ENCODE measurements at regions not wholly inside any gene's neighbourhood (a gene's known extent, or its start where the extent isn't known, plus 50 kb on each side); places are given as distances from the start of the nearest gene placed in this dataset.
"Not testable (repeated sequence)": the region's sequence is repeated elsewhere in the genome, so short reads cannot be mapped to it uniquely, and the experiment has no call there.

DNA sequence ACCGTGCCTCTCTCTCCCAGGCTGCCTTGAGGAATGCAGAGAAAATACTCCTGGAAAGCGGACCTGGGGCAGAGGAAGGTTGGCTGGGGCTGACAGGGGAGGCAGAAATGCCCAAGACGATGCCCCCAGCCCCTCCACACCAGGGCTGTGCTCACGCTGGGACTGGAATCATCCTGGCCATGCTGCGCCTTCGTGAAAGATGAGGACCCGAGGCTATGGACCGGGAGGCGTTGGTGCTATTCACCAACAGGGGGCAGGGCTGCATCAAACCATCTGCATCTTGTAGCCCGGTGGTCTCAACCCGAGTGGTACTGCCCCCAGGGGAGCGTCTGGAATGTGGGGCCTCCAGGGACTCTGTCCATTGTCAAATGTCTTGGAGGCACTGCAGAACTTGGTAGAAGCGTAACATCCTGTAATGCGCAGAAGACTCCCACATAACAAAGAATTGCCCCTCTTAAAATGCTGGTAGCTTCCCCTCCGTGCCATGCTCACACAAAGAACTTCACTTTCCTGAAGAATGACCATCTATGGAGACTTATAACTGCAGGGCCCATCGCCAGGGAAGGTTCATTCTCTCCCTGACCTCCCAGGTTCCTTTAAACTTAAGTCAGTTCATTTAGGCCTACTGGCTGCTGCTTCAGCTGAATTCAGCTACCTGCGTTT, 251.2 kb downstream of the RRAGC start:
- no peak for DNase-seq

DNA sequence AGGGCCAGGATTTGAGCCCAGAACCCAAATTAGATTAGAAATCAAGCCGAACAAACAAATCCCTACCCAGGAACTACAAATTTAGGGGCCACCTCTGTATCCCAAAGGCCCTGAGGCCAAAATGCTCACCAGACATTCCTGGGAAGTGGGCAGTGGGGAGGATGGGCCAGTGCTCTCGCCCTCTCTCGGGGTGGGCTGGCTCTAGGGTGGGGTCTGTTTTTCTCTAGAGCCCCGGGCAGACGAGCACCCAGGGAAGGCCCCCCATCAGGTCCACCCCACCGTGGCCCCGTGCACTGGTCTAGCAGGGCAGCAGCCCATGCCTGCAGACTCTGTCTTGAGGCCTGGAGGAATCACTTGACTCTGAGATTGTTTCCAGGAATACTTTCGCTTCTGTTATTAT, 252.0 kb downstream of the RRAGC start:
- no peak for DNase-seq

DNA sequence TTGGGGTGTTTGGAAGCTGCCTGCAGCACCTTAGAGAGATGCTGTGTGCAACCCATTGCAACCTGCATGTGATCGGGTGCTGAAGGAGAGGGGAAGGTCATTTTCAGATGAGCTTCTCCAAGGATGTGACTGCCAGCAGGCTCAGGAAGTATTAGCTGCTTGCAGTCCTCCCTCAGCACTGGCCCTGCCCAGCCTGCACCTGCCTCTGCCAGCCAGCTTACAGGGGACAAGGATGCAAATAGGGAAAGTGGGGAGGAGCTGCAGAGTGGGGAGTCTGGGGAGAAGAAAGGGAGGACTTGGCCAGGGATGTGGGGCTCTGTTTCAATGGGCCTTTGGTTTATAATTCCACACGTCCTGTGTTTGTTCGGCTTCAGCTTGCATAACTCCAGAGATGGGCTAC, 254.5 kb downstream of the RRAGC start:
- no peak for DNase-seq

DNA sequence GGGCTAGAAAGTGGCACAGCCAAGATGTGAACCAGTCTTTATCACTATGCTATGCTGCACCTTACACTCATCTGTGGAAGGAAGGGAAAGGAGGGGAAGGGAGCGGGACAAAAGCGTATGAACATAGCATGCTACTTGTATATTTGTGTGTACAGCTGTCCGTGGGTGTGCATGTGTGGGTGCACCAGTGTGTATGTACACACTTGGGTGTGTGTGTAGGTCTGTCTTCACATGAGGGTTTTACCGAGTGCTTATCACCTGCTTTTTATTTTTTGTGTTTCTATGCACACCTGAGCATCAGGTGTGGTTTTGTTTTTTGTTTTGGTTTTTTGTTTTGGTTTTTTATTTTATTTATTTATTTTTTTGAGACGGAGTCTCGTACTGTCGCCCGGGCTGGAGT, 255.7 kb downstream of the RRAGC start:
- no peak for DNase-seq

DNA sequence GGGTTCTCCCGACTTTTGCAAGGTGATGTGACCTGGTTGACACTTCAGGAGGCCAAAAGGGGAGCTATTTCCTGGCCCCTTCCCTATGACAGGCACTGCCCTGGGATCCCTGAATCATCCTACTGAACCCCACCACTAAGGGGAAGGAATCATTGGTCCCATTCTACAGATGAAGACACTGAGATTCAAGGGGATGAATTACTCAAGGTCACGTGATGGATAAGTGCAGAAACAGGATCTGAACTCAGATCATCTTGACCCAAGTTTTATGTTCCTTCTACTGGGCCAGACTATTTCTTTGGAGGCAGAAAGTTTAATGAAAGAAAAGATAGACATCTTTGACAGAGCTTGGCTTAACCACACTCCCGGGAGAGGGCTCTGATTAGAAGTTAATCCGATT, 258.7 kb downstream of the RRAGC start:
- no peak for DNase-seq

DNA sequence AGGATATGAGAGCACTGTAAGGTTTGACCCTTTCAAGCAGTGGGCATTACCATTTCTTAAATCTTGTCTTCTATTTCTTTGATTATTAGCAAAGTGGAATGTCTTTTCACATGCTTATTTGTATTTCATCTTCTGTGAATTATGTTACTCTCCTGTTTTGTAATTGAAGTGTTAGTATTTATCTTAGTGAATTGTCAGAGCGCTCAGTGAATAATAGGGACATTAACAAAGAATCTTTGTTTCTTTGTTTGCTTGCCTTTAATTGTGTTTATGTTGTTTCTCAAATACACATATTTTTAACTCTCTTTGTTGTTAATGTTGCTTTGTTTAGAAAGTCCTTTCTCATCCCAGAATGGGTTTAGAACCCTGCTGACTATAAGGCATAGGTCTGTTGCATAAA, 259.3 kb downstream of the RRAGC start:
- DNase-seq = no peak

DNA sequence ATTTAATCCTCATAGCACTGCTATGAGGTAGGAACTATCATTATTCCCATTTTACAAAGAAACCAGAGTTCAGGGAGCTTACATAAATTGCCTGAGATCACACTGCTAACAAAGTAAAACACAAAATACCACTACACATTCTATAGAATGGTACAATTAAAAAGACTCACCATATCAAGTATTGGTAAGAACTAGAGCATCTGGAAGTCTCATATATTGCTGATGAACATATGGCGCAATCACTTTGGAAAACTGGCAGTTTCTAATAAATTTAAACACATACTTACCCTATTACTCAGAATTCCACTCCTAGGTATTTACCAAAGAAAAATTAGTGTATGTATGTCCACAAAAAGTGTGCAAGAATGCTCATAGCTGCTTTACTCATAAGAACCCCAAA, 261.5 kb downstream of the RRAGC start:
- no peak for DNase-seq

DNA sequence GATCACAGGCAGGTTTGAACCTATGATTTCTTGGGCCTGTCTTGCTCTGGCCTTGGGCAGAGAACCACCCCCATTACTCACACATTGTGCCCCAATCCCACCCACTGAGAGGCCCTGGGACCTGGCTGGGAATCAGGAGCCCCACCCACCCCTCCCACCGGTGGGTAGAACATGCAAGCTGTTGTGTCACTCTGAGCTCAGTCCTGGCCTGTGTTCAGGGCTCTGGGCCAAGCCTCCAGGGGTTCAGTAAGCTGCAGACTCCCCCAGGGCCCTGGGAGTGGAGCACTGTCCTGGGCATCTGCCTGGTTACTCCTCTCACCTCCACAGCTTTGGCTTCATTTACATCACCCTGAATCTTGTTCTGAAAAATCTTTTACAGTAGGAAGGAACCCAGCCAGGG, 270.5 kb downstream of the RRAGC start:
- DNase-seq = no peak

DNA sequence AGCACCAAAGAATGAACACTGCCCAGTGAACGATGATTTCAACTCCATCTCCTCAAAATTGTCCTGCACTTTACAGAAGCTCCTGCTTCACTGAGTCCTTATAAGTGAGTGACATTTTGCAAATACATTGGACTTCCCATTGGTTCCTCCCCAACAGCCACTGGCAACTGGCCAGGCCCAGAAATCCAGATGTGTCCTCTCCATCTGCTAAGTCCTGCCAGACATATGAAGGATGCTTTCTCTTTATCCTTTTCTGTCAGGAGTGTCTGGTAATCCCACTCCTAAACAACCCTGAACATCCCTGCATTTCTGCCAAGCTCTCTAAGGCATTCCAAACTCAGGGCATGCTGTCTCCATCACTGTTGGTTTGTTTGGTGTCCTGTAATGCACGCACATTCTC, 271.8 kb downstream of the RRAGC start:
- DNase-seq = no peak

DNA sequence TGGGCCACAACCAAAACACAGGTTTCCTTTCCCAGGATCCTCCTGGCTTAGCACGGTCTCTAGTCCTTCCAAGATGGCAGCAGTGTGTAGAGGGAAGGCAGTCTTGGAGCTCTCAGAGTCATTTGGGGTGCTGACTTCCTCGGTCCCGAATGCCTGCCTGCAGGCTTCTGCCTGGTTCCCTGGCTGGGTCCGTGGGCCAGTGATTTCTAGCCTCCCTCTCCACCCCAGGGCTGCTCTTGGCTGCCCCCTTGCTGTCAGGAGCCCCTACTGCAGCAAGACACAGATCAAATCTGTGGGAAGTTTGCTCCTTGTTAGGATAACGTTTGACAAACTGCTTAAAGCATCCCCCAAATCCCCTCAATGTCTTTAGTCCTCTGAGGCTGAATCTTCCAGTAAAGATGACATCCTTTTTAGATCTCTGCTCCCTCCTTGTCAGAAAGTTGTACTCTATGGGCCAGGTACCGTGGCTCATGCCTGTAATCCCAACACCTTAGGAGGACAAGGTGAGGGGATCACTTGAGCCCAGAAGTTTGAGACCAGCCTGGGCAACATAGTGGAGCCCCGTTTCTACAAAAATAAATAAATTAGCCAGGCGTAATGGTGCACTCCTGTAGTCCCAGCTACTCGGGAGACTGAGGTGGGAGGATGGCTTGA, 272.5 kb downstream of the RRAGC start:
- DNase-seq = peak; percentile 12

DNA sequence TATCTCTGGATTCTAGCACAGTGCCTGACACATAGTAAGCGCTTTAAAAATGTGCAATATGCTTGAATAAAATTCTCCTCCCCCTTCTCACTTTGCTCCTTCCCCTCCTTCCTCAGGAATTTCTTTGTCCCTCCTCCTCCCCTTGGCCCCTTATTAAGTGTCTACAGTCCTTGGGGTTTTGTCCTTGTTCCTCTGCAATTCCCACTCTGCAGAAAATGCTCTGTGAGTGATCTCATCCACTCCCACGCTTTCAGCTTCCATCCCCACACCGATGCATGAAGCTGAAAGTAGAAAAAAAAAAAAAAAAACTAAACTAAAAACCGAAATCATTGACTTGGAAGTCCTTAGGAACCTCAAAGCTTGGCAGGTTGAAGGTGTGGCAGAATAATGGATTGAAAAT, 273.6 kb downstream of the RRAGC start:
- no peak for DNase-seq

DNA sequence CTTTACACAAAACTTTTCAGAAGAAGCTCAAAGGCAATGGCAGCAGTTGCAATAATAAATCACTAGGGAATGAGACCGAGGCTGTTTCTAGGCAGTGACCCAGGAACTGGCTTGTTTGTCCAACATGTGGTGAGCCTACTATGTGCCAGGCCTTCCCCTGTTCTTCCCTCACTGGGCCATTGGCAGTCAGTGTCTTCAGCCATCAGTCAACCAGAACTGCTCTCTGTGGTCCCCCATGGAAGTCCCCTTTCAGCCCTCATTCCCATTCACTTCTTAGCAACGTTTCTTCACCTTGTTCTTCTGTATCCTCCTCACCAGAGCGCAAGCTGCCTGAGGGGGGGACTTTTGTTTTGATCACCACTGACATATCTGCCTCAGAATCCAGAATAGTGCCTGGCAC, 274.1 kb downstream of the RRAGC start:
- DNase-seq = no peak

DNA sequence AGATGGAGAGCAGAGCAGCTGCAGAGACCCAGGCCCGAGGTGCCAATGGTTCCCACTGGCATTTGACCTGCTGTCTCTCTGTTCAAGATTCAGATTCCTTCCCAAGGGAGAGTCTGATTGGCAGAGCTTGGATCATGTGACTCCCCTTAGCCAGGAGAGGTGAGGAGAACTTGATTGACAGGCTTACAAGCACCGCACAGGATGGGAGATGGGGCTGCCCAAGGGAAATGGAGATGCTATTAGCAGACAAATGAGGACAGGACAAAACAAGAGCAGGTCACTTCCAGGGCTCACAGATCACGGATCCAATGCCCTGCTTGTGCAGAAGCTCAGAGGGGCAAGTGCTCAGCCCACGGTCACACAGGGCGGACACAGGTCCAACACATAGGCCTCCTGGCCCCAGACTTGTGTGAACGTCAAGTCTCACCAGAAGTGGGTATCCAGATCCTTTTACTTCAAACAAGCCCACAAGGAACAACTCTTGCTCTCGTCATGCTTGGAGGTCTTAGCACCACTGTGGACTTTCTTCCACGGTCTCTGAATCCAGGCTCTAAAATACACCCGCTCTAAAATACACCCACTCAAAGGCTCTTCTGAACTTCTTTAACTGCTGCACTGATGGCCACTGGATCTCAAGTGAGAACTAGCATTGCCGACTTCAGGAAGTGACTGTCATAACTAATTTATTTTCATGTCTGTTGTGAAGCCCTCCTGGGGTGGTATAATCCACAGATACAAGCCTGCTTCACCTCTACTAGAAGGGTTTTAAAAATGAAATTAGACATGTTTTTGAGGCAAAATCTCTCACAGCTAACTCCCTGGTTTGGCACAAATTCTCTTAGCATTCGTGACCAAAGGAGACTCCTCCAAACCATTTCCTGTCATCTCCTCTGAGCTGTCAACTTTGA, 274.9 kb downstream of the RRAGC start:
- DNase-seq = no peak

DNA sequence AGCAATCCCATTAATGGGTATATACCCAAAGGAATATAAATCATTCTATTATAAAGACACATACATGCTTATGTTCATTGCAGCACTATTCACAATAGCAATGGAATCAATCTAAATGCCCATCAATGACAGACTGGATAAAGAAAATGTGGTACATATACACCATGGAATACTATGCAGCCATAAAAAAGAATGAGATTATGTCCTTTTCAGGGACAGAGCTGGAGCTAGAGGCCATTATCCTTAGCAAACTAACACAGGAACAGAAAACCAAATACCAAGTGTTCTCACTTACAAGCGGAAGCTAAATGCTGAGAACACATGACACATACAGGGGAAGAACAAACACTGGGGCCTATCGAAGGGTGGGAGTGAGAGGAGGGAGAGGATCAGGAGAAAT, 276.3 kb downstream of the RRAGC start:
- not testable (repeated sequence) for DNase-seq

DNA sequence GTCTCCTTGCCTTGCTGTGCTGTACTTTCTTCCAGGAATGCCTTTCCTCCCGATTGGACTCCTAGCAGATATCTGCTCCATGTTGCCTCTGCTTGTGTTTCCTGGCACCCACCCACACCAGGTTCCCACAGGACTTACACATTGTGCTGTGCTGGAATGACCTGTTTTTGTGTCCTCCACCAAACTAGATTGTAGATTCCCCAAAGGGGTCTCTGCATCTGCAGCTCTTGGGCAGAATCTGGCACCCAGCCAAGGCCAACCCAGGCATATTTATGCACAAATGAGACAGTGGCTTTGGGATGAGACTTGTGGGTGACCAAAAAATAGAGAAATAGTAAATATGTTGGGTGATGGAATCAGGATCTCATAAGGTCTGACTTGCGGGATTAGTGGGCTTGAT, 278.2 kb downstream of the RRAGC start:
- DNase-seq = no peak

DNA sequence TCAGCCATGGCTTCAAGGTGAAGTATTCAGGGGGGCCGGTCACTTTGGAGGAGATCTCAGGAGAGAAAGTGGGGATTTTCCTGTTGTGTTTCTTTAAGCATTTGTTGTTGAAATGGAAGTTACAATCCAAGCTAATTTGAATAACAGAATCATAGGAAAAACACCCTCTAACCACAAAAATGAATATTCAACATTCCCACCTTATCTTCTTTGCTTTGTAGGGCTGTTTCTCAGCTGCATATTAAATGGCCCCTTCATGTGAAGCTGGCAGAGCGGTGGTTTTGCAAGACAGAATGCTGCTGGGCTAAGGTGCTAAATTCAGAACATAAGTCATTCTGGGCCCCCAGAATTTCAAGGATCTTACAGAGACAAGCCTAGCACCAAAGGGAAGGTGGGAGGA, 279.0 kb downstream of the RRAGC start:
- DNase-seq = no peak

DNA sequence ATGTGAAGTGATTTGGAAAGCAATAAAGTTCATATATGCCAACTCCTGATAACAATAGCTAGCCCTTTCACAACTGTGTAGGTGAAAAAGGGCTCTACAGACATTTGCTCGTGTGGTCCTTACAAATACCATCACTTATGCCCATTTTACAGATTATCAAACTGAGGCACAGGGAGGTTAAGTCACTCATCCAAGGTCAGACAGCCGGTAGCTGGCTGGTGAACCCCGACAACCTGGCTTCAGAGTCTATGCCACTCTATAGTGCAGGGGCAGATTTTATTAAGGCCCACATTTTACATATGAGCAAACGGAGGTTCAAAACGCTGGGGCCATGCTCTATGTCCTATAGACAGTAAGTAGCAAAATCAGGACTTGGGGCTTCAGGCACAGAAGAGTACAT, 280.5 kb downstream of the RRAGC start:
- DNase-seq = no peak

DNA sequence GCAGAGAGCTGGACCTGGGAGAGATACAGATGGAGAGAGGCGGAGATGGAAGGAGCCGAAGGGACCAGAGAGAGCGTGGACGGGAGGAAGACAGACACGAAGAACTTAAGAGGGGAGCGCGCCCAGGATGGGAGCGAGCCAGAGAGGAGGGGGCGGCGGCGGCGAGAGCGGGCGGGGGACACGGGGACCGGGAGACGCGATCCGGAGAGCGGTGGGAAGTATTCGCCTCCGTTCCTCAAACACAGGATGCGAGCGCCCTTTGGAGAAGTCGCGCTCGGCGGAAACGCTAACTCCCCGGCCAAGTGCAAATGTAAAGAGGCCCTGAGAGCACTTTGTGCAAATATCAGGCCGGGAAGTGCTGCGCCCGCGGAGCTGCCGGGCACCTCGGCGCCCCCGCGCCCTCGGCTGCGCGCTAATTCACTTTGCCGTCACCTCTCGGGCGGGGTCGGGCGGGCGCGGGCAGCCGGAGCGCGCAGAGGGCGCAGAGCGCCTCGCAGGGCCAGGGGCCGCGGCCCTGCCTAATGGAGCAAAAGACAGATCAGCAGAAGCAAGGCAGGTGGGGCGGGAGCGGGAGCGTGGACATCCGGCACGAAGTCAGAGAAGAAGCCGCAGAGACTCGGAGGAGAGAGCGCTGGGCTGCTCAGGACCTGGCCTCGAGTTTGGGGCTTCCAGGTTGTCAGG, 281.2 kb downstream of the RRAGC start:
- DNase-seq = no peak

DNA sequence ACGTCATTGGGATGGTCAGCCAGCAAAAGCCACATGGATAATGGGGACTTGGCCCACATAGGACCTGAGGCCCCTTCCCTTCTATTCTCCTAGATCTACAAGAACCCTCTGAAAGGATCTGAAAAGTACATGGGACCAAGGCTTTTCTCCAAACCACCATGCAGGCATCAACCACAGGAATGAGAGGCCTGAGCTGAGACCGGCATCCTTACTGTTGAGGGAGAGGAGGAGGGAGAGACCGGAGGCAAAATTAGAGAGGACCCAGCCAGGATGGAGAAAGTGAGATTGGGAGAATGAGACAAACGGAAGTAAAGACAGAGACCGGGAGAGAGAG, 281.7 kb downstream of the RRAGC start:
- no peak for DNase-seq

DNA sequence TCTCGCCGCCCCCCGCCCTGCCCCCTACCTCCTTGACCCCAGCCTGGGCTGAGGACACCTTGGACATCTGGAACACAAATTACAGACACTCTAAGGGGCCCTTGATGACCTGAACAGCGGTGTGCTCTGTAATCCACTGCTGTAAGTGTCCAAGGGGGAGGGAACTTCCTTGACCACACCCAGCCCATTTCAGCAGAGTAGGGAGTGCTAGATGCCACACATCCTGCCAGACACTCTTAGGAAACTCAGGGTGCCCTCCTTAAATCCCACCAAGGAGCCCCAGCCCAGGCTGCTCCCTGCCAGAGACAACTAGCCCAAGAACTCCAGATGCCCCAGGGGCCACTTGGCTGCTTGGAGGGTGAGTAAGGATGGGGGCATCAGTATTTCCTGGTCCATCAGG, 282.2 kb downstream of the RRAGC start:
- DNase-seq = no peak

DNA sequence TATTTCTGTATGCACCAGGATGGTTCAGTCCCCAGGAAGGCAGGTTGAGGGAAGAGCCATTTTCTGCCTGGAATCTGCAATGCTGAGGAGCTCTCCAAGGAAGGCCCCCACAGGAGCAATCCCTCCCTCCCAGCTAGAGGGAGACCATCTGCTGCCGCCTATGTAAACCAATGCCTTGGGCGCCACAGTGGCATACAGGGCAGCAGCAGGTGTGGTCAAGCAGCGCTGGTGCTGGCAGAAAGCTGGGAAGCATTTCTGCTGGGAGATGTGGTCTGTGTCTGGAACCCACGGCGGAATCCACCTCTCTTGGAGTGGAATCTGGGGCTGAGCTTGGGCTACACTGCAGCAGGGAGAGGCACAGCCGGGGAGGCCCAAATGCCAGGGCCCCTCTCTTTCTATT, 283.3 kb downstream of the RRAGC start:
- DNase-seq = no peak

DNA sequence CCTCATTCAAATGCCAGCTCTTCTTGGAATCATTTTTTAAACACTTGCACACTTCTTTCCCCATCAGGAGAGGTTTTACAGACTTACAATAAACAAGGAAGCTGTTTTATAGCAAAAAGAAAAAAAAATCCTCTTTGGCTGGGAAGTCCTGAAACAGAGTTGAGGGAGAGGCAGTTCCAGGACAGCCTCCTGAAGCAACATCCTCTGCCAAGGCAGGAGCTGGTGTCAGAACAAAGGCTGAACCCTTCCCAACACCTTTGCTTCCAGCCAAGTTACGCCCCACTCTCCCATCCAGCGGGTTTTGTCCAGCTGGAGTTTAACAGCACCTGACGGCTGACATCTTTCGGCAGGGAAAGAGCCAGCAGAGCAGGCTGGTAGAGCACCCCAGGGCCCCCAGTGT, 287.8 kb downstream of the RRAGC start:
- no peak for DNase-seq

DNA sequence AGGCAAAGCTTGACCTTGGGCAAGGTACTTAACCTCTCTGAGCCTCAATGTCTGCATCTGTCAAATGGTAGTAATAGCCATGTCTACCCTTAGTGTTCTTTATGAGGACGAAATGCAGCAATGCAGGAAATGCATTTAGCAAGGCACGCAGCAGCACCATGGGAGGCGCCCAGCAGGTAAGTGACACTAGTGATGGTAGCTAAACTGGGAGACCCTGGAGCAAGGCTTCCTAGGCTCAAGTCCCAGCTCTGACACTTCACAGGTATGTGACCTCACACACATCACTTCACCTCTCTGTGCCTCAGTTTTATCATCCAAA, 289.0 kb downstream of the RRAGC start:
- no peak for DNase-seq

Data from NK-92 treated with Interleukin-12 subunit alpha and Interleukin-12 subunit beta, amount 100 ng/mL, for 24 hours (cell line).